Stimulated activated CD8-positive, alpha-beta memory T cell treated with anti-CD3 and anti-CD28 coated beads, Interleukin-12 subunit alpha, Interleukin-12 subunit beta, amount 100 ng/mL, for 1 hour (primary cell): ENCODE measurements at regions not wholly inside any gene's neighbourhood (a gene's known extent, or its start where the extent isn't known, plus 50 kb on each side); places are given as distances from the start of the nearest gene placed in this dataset.
"Not testable (repeated sequence)": the region's sequence is repeated elsewhere in the genome, so short reads cannot be mapped to it uniquely, and the experiment has no call there.

Experiments used
- DNase-seq: peaks from one replicate; pipeline ENCODE4 v3.0.0-alpha.2; 2020; ENCODE audit warnings: low read depth

DNA sequence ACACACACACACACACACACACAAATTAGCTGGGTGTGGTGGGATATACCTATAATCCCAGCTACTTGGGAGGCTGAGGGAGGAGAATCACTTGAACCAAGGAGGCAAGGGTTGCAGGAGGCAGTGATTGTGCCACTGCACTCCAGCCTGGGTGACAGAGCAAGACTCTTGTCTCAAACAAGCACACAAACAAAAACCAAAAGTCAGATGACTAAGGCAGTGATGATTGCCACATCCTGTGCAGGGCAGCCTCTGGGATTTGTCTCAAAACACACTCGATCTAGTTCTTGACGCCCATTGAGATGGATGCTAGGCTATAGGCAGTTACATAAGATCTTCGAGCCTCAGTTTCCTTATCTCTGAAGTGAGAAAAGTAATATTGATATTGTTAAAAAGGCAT lies 183.1 kb upstream of the NOTCH2NLA start:
- DNase-seq: not testable (repeated sequence)

DNA sequence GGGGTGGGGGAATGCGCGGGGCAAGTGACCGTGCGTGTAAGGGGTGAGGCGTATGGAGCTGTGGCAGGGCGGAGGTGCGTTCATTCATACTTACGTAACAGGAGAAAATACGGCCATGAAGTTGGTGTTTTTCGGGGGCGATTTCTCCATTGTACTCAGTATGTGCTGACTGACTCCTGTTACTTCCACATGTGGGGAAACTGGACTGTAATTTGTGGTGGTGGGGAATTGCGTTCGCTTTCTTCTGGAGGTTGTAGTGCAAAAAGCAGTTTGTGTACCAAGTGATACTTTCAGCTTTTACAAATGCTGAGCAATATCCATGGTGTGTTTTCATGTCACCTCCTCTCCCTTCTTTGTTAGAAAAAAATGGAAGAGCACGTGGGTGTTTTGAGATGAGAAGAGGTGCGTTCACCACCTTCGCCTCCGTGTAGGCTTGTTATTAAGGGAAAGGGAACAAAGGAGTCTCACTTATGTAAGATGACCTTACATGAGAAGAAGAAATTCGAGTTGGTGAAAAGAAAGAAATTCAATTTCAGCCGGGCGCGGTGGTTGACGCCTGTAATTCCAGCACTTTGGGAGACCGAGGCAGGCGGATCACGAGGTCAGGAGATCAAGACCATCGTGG lies 181.1 kb upstream of the NOTCH2NLA start:
- DNase-seq: not testable (repeated sequence)

- not testable (repeated sequence) for DNase-seq
These were observed 180.4 kb upstream of the NOTCH2NLA start for GRCh38 chr1:146409116-146409801.

DNA sequence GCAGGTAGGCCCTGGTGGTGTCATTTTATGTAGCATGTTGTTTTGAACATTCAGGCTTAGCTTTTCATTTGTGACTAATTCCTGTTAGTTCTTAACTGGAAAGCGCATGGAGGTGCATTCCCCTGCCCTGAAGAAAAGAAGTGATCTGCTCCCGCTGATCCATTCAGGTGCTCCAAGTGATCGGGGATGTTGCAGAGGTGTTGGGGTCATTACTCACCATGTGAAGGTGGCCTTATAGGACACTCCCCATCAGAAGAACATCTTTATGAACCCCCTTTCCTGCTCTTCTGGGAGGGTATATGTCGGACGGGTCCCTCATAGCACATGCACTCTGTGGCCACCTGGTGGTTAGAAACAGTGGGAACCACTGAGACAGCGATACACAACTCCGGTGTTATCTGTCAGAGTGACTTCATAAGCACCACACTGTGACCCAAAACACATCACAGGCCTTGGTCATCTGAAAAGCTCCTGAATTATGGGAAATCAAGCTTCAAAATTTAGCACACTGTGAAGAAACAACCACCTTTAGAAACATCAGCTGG lies 172.5 kb upstream of the NOTCH2NLA start:
- DNase-seq: not testable (repeated sequence)

GRCh38 chr1:146400173-146401121 lies 171.6 kb upstream of the NOTCH2NLA start:
- not testable (repeated sequence) for DNase-seq

DNA sequence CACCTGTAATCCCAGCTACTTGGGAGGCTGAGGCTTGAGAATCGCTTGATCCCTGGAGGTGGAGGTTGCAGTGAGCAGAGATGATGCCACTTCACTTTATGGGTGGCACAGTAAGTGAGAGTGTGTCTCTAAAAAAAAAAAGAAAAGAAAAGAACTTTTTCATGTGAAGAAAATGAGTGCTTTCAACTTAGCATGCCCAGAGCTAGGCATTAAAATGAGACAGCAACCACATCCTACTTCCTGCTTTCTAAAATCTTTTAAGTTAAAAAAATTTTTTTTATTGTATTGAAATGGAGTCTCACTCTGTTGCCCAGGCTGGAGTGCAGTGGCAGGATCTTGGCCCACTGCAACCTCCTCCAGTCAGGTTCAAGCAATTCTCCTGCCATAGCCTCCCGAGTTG lies 170.4 kb upstream of the NOTCH2NLA start:
- not testable (repeated sequence) for DNase-seq

DNA sequence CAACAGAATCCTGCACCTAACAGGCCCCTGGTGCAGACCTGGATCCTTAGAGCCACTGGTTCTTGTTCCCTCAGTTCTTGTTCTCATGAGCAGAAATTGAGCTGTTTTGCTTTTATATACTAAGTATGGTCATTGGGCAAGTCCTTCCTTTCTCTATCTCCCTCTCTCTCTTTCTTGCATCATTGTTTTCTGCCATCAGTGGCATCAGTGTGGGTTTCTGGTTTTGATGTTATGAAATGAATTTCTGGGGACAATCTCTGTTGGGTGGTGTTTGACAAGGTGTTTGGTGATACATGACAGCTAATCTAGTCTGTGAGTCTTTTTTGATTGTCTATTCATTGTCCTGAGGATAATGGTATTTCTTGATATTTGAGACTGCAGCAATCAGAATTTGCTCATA lies 168.0 kb upstream of the NOTCH2NLA start:
- not testable (repeated sequence) for DNase-seq

DNA sequence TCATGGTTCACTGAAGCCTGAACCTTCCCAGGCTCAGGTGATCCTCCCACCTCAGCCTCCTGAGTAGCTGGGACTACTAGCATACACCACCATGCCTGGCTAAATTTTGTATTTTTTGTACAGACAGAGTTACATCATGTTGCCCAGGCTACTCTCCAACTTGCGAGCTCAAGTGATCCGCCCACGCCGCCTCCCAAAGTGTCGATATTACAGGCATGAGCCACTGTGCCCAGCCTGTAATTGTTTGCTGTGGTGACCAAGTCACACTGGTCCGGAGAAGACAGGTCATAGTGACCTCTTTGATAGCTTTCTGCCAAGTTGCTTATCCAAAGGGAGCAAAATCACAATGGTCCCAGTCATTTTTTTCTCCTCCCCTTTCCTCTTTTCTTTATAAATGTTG lies 167.4 kb upstream of the NOTCH2NLA start:
- DNase-seq: not testable (repeated sequence)

DNA sequence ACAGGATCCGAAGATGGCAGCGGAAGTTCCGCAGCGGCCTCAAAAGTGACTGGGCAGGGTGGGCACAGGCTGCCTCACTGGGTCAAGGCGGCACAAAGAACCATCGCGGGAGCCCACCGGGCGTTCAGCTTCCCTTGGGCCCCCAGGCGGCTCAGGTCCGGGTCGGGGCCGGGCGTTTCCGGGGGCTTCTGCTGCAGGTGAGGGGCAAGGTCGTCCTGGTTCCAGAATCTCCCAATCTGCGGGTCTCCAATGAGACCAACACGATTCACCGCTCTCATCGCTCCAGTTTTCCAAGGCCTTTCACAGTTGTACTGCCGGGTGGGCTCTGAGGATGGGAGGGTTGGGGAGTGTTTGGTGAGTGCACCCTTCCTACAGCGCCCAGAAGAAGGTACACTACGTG lies 165.0 kb upstream of the NOTCH2NLA start:
- DNase-seq: not testable (repeated sequence)

DNA sequence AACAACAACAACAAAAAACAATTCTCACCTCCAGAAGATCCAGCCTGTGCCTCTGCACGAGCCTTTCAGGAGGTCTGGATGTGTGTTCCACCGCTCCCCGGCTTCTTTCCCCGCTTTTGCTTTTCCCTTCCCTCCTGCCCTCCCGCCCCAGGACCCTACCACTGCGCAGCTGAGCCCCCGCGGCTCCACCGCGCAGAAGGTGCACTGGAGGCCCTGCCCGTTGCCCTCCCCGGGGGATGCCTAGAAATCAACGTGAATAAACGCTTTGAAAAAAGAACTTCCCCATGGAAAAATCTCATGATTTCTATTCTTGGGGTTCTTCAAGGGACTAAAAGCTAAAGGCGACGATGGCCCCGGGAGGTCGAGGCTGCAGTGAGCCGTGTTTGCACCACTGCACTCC lies 164.3 kb upstream of the NOTCH2NLA start:
- not testable (repeated sequence) for DNase-seq

DNA sequence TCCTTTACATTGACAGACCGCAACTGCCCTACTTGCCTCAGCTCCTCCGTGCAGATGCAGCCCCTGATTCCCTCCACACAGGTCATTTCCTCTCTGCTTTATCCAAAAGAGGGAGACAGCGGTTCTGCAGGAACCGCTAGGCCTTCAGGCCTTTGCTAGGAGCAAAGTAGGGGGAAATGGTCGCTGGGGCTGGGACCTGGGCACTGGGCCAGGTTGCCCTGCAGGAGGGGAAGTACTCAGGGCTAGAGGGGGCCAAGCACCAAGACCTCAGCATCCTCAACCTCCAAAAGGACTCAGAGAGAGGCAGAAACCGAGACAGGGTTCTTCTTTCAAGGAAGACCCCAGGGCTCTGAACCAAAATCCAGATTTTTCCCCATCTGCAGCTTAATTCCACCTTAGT lies 160.4 kb upstream of the NOTCH2NLA start:
- not testable (repeated sequence) for DNase-seq

- not testable (repeated sequence) for DNase-seq
These were observed 159.1 kb upstream of the NOTCH2NLA start for GRCh38 chr1:146387750-146388469.

- not testable (repeated sequence) for DNase-seq
These were observed 158.3 kb upstream of the NOTCH2NLA start for GRCh38 chr1:146386851-146387749.

DNA sequence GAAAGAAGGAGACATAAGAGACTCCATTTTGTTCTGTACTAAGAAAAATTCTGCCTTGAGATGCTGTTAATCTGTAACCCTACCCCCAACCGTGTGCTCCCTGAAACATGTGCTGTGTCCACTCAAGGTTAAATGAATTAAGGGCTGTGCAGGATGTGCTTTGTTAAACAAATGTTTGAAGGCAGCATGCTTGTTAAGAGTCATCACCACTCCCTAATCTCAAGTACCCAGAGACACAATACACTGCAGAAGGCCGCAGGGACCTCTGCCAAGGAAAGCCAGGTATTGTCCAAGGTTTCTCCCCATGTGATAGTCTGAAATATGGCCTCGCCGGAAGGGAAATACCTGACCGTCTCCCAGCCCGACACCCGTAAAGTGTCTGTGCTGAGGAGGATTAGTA lies 152.4 kb upstream of the NOTCH2NLA start:
- not testable (repeated sequence) for DNase-seq

- DNase-seq: peak; percentile 61
These were observed 148.1 kb upstream of the NOTCH2NLA start for GRCh38 chr1:146376708-146377496.

- peak; percentile 67 for DNase-seq
These were observed 147.5 kb upstream of the NOTCH2NLA start for GRCh38 chr1:146376309-146376707.

GRCh38 chr1:146375108-146375507 lies 146.3 kb upstream of the NOTCH2NLA start:
- not testable (repeated sequence) for DNase-seq

DNA sequence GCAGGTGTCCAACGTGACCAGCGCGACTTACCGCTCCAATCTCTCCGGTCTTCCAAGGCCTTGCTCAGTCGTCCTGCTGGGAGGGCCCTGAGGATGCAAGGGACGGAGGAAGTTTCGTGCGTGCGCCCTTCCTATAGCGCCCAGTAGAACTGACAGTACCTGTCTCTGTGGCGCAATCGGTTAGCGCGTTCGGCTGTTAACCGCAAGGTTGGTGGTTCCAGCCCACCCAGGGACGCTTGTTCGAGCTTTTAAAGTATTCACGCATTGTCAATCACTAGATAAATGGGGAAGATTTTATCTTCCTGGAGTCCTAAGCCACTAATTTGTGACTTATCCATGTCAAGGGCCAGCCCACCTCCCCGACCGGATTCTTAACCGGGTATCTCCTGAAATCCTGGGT lies 141.1 kb upstream of the NOTCH2NLA start:
- peak; percentile 23 for DNase-seq

GRCh38 chr1:146355373-146355772 lies 126.6 kb upstream of the NOTCH2NLA start:
- DNase-seq: not testable (repeated sequence)

GRCh38 chr1:146326863-146327262 lies 98.0 kb upstream of the NOTCH2NLA start:
- DNase-seq: not testable (repeated sequence)
